Panc1 (cell line): ENCODE measurements at regions not wholly inside any gene's neighbourhood (a gene's known extent, or its start where the extent isn't known, plus 50 kb on each side); places are given as distances from the start of the nearest gene placed in this dataset.

Experiments used
- ATAC-seq: fragments of 200-7000 bp; cut with Tn5 transposase; 2 replicates; pipeline ENCODE4 v1.9.1; 2020; ENCODE audit warnings: mild to moderate bottlenecking, moderate library complexity
- BruUV-seq: library from RNA; stranded (reverse); fragments of 400-500 nt; replicated peaks from 2 replicates; lab custom pipeline; 2021; lab: Mats Ljungman, UMichigan
- CTCF ChIA-PET: fragments of 300-600 bp; sonication (Branson Sonifier 250); formaldehyde crosslinking; loops from one replicate; lab custom pipeline; 2022; ENCODE audit warnings: antibody characterized with exemption; lab: Charles Lee
- POLR2A ChIA-PET: fragments of 300-600 bp; sonication (Branson Sonifier 250); formaldehyde crosslinking; loops from one replicate; lab custom pipeline; 2022; ENCODE audit warnings: antibody characterized with exemption; lab: Charles Lee
- DNase-seq: peaks from one replicate; pipeline ENCODE4 v3.0.0-alpha.2; 2010; ENCODE audit warnings: low read depth, low spot score
- H3K27ac ChIP-seq: 2 replicates; pipeline ENCODE4 v1.5.1; 2011; ENCODE audit warnings: mild to moderate bottlenecking, low read length, inconsistent platforms
- H3K27me3 ChIP-seq: fragments of 200-500 bp; sonication (Bioruptor generic); 2 replicates; pipeline ENCODE4 v1.6.0; 2014; ENCODE audit warnings: low read length, inconsistent platforms; ENCODE audit not compliant: control insufficient read depth, insufficient read depth
- H3K36me3 ChIP-seq: fragments of 200-500 bp; sonication (Bioruptor generic); 2 replicates; pipeline ENCODE4 v1.5.1; 2014; ENCODE audit warnings: inconsistent platforms, mild to moderate bottlenecking, low read length, moderate library complexity; ENCODE audit not compliant: control insufficient read depth, insufficient read depth
- H3K4me1 ChIP-seq: 2 replicates; pipeline ENCODE4 v1.5.1; 2011; ENCODE audit warnings: inconsistent platforms, mild to moderate bottlenecking, low read length, moderate library complexity; ENCODE audit not compliant: control insufficient read depth, insufficient read depth
- H3K4me3 ChIP-seq, 2 experiments: 2 replicates each; pipeline ENCODE4 v1.5.1; 2011 to 2012; ENCODE audit warnings: low read depth in 2 of 2, low read length in 2 of 2, mild to moderate bottlenecking in 2 of 2, inconsistent platforms in 1 of 2, moderate library complexity in 1 of 2
- H3K9me3 ChIP-seq: fragments of 200-500 bp; sonication (Bioruptor generic); 2 replicates; pipeline ENCODE4 v1.5.1; 2014; ENCODE audit warnings: low read depth, mild to moderate bottlenecking, inconsistent platforms, low read length, moderate library complexity; ENCODE audit not compliant: control insufficient read depth, insufficient read depth
- CTCF ChIP-seq: fragments of 450-650 bp; IDR thresholded peaks from 2 replicates; pipeline ENCODE4 v1.5.1; 2017; ENCODE audit warnings: mild to moderate bottlenecking
- POLR2AphosphoS5 ChIP-seq: IDR thresholded peaks from 2 replicates; pipeline ENCODE4 v1.6.1; 2012; ENCODE audit warnings: mild to moderate bottlenecking, low read depth, low read length, moderate library complexity
- REST ChIP-seq, 2 experiments: IDR thresholded peaks; 2 replicates each; pipeline ENCODE4 v1.6.1; 2011 to 2012; ENCODE audit warnings: low read depth in 2 of 2, control low read depth in 1 of 2, low read length in 1 of 2, mild to moderate bottlenecking in 1 of 2, moderate library complexity in 1 of 2; ENCODE audit not compliant: insufficient read depth in 1 of 2
- SIN3A ChIP-seq: IDR thresholded peaks from 2 replicates; pipeline ENCODE4 v1.6.1; 2012; ENCODE audit warnings: low read depth, mild to moderate bottlenecking, low read length, moderate library complexity, borderline replicate concordance; ENCODE audit not compliant: insufficient read depth
- TCF7L2 ChIP-seq: IDR thresholded peaks from 2 replicates; pipeline ENCODE4 v1.6.1; 2011; ENCODE audit warnings: mild to moderate bottlenecking, low read depth, low read length, inconsistent platforms
- in situ Hi-C: cut with HindIII; loops from 2 replicates; pipeline ENCODE4 v1.10.0; 2016; ENCODE audit warnings: low sequenced_read_pairs, low pct_unique_long_range_greater_than_20kb
- intact Hi-C: fragments of 100-400 bp; cut with micrococcal nuclease; formaldehyde crosslinking; loops from one replicate; pipeline ENCODE4 v1.10.0; 2022; ENCODE audit not compliant: unreplicated experiment

GRCh38 chr18:51514128-51514527 is 316.6 kb upstream of the MEX3C start:
- H3K27ac ChIP-seq: no peak overlapping the region
- in situ Hi-C loops: no loop called here
- ATAC-seq: no peak

GRCh38 chr18:51516478-51517038 is 319.1 kb upstream of the MEX3C start:
- ATAC-seq (no peak), DNase-seq (no peak)
- ChIA-PET CTCF (no interaction called here), POLR2A (no interaction called here)
- Histone ChIP-seq H3K4me3 (no peak overlapping the region), H3K36me3 (no peaks in the 10 kb centered on the region), H3K27me3 (no peaks in the 10 kb centered on the region), H3K9me3 (no peaks in the 10 kb centered on the region), H3K27ac (no peak overlapping the region), H3K4me1 (no peaks in the 10 kb centered on the region)
- in situ Hi-C loops: no loop called here
- no TSS peak for BruUV-seq
- intact Hi-C loops: no loop called here
- no peak for TF ChIP-seq TCF7L2
- no peak for TF ChIP-seq CTCF
- TF ChIP-seq REST (IDR thresholded peaks at IDR 0.05; ENCODE audit: insufficient read depth in 1 of 2, low read depth in 2 of 2, low read length in 1 of 2): no peak
- no peak for TF ChIP-seq SIN3A
- no peak for TF ChIP-seq POLR2AphosphoS5

More at GRCh38 chr18:51514128-51514527, 316.6 kb upstream of the MEX3C start:
- TF ChIP-seq REST (IDR thresholded peaks at IDR 0.05; ENCODE audit: insufficient read depth in 1 of 2, low read depth in 2 of 2, low read length in 1 of 2) (no peak), CTCF (no peak), POLR2AphosphoS5 (no peak), SIN3A (no peak), TCF7L2 (no peak)
- no TSS peak for BruUV-seq
- H3K36me3 ChIP-seq: no peaks in the 10 kb centered on the region
- POLR2A ChIA-PET: no interaction called here
- H3K4me3 ChIP-seq: no peak overlapping the region
- no peaks in the 10 kb centered on the region for H3K4me1 ChIP-seq
- DNase-seq: no peak
- H3K9me3 ChIP-seq: no peaks in the 10 kb centered on the region
- no peaks in the 10 kb centered on the region for H3K27me3 ChIP-seq
- CTCF ChIA-PET: no interaction called here
- intact Hi-C loops: no loop called here
